ENCODE measurements at regions not wholly inside any gene's neighbourhood (a gene's known extent, or its start where the extent isn't known, plus 50 kb on each side); places are given as distances from the start of the nearest gene placed in this dataset.
"Not testable (repeated sequence)": the region's sequence is repeated elsewhere in the genome, so short reads cannot be mapped to it uniquely, and the experiment has no call there.

DNA sequence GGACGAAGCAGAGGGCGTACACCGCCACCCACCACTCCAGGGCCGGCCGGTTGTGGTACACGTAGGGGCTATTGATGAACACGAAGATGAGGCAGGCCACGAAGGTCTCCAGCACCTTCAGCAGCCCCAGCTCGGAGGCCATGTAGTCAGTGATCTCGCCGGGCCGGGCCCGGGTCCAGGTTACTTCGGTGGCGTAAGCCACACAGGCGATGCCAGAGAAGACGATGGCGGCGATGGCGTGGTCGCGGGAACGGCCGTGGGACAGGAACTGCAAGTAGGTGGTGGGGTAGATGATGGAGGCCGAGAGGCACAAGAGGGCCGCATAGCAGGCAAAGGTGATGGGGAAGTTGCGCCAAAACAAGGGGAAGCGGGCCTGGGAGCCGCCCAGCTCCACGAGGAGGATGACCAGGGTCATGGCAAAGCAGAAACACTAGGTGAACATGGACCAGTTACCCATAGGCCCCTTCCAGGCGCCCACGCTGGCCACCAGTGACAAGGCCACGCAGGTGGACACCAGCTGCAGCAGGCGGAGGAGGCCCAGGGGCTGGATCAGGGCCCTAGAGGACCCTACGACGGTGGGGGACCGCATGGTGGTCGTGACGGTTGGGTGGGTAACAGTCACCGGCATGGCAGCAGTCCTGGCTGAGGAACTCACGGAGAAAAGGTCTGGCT is 128.4 kb upstream of the FAM98A start:
- DNase-seq (ENCODE audit: low spot score in 2 of 2) (no peak), FAIRE-seq (no peak)

DNA sequence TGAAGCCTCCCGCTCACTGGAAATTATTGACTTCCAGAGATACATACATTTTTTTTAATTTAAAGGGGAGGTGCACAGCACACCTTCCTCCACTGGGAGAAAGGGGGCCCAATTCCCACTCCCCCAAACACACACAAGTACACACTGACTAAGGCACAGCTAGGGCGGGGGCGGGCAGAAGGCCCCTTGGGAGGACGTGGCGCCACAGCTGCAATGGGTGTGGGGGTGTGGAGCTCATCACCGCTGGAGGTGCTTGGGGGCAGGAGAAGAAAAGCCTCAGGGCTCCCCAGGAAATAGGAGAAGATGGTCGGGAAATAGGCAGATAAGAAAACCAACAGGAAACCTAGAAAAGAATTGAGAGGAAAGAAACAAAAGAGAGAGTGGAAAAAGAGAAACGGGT is 127.3 kb upstream of the FAM98A start:
- FAIRE-seq: no peak

DNA sequence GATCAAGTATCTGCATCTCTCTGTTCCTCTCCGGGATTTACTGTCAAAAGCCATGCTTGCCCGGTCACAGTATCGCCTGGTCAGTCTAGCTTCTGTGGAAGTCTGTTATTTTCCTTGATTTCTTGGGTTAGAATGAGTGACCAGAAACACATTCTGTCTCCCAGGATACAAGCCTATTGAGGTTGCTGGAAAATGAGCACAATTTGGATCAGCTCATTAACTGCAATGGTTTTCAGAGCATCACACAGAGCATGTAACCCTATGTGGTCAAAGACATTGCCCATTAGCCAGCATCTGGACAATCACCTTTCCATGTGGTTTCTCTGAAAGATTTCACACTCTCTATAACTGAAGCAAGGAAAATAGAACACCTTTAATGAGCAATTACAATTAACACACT is 124.2 kb upstream of the FAM98A start:
- no peak for DNase-seq (ENCODE audit: low spot score in 2 of 2)

More for the DNA sequence above, 127.3 kb upstream of the FAM98A start:
- no peak for DNase-seq (ENCODE audit: low spot score in 2 of 2)

DNA sequence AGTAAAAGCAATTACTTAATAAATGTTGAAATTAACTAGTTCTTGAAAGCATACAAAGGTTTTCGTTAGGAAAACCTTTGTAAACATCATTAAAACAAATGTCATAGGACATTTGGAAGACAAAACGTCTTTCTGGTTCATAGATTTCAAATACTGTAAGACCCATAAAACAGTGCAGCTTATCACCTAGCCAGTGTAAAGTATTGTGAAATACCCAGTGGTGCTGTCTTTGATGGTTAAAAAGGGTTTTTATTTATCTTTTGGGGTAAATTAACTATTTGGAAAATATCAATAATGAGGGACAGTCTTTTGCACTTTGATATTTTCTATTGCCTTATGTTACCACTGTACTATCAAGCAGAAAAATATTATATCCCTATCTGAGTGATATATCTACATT is 120.0 kb upstream of the FAM98A start:
- no peak for FAIRE-seq

More for the DNA sequence above, 124.2 kb upstream of the FAM98A start:
- FAIRE-seq: no peak

DNA sequence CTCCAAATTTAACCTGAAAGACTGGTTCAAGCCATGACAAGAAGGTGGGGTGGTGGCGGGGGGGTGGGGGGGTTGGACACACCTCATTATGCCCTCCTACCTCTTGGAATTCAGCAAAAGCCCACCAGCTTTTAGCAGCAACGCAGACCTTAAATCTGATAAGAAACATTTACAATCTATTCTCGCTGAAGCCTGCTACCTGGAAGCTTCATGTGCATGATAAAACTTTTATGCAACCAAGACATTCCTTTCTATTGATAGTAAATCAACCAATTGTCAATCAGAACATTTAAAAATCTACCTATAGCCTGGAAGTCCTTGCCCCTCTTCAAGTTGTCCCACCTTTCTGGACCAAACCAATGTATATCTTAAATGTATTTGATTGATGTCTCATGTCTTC is 113.6 kb upstream of the FAM98A start:
- DNase-seq (ENCODE audit: low spot score in 2 of 2) (no peak), FAIRE-seq (no peak)

More for the DNA sequence above, 120.0 kb upstream of the FAM98A start:
- DNase-seq (ENCODE audit: low spot score in 2 of 2): no peak

DNA sequence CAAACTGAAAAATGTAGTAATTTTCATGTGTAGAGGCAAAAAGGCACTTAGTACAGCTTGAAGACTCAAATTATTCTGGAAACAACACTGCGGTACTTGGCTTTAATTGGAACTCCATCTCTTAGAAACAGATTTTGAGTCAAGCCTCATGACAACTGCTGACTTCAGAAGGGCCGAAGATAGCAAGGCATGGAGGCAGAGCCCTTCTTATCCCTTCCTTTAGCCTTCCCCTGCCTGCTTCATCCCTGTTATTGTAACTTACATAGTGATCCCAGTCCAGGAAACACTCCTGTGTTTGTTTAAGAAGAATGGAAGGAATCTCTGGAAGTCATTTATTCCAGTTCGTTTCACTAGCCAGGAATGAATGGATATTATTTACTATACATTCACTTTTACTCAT is 110.9 kb upstream of the FAM98A start:
- no peak for DNase-seq (ENCODE audit: low spot score in 2 of 2)
- no peak for FAIRE-seq

- FAIRE-seq (no peak), DNase-seq (ENCODE audit: low spot score in 2 of 2) (no peak)
These were observed 108.2 kb upstream of the FAM98A start for GRCh38 chr2:33707312-33707711.

DNA sequence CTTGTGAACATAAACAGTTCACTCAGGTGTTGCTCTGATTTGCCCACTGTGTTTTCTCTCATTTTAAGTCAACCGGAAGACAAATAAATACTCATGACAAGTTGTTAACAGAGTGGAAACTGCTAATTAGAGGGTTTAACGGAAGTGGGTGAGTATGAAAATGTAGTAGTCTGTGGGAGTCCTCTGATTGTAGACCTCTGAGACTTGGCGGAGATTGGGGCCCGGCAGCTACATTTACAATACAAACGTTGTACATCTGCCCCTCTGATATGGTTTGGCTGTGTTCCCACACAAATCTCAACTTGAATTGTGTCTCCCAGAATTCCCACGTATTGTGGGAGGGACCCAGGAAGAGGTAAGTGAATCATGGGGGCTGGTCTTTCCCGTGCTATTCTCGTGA is 107.3 kb upstream of the FAM98A start:
- FAIRE-seq (no peak), DNase-seq (ENCODE audit: low spot score in 2 of 2) (no peak)

- DNase-seq (ENCODE audit: low spot score in 2 of 2): no peak
- FAIRE-seq: no peak
These were observed 105.3 kb upstream of the FAM98A start for GRCh38 chr2:33704406-33704855.

GRCh38 chr2:33696234-33696633 is 97.1 kb upstream of the FAM98A start:
- no peak for FAIRE-seq
- no peak for DNase-seq (ENCODE audit: low spot score in 2 of 2)

DNA sequence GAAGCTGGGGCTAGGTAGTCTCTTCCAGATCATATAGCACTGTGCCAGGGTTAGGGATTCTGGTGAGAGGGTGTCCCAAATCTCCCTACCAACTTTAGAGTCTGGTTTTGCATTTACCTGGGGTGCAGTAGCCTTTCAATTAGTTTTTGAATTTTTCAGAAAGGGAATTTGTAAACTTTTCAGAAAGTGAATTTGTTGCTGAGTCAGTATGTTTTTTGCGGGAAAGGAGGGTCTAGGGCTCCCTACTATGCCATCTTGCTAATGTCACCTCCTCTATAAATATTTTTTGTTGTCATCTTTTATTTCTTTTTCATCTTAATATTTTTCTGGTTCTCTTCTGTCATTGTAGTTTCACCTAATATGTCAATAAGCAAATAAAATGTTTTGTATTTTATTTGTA is 95.8 kb upstream of the FAM98A start:
- FAIRE-seq (no peak), DNase-seq (ENCODE audit: low spot score in 2 of 2) (no peak)

GRCh38 chr2:33690686-33691085 is 91.6 kb upstream of the FAM98A start:
- not testable (repeated sequence) for DNase-seq (ENCODE audit: low spot score in 2 of 2)

GRCh38 chr2:33681364-33681757 is 82.3 kb upstream of the FAM98A start:
- DNase-seq (ENCODE audit: low spot score in 2 of 2) (no peak), FAIRE-seq (no peak)

More at GRCh38 chr2:33690686-33691085, 91.6 kb upstream of the FAM98A start:
- not testable (repeated sequence) for FAIRE-seq

GRCh38 chr2:33680644-33681363 is 81.7 kb upstream of the FAM98A start:
- FAIRE-seq (no peak), DNase-seq (ENCODE audit: low spot score in 2 of 2) (no peak)

- FAIRE-seq: no peak
- no peak for DNase-seq (ENCODE audit: low spot score in 2 of 2)
These were observed 79.3 kb upstream of the FAM98A start for GRCh38 chr2:33678436-33678835.

GRCh38 chr2:33673937-33674336 is 74.8 kb upstream of the FAM98A start:
- peak in 1 of 2 donors; percentile 19 for DNase-seq (ENCODE audit: low spot score in 2 of 2)
- FAIRE-seq: peak; percentile 95

- FAIRE-seq (no peak), DNase-seq (ENCODE audit: low spot score in 2 of 2) (no peak)
These were observed 73.8 kb upstream of the FAM98A start for GRCh38 chr2:33672896-33673295.

DNA sequence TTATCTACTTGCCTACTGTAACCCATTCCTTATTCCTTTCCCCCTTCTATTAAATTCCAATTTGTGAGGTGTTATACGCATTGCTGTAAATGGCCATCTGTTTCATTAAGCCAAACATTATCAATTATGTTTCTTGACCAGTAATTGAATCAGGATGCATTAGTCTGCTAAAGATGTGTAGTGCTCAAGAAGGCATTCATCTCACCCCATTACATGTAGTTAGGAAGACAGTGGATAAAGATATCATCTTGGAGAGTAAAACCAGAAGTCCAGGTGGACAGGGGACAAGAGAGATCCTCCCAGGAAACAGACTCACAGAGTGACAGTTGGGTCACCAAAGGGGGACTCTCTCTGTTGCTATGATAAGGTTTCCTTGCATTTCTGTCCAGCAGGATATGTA is 73.3 kb upstream of the FAM98A start:
- no peak for DNase-seq (ENCODE audit: low spot score in 2 of 2)
- no peak for FAIRE-seq

GRCh38 chr2:33671198-33671597 is 72.1 kb upstream of the FAM98A start:
- no peak for FAIRE-seq

GRCh38 chr2:33670392-33670937 is 71.4 kb upstream of the FAM98A start:
- FAIRE-seq (no peak), DNase-seq (ENCODE audit: low spot score in 2 of 2) (no peak)

More at GRCh38 chr2:33671198-33671597, 72.1 kb upstream of the FAM98A start:
- no peak for DNase-seq (ENCODE audit: low spot score in 2 of 2)

GRCh38 chr2:33666879-33667278 is 67.8 kb upstream of the FAM98A start:
- DNase-seq (ENCODE audit: low spot score in 2 of 2): no peak
- no peak for FAIRE-seq

DNA sequence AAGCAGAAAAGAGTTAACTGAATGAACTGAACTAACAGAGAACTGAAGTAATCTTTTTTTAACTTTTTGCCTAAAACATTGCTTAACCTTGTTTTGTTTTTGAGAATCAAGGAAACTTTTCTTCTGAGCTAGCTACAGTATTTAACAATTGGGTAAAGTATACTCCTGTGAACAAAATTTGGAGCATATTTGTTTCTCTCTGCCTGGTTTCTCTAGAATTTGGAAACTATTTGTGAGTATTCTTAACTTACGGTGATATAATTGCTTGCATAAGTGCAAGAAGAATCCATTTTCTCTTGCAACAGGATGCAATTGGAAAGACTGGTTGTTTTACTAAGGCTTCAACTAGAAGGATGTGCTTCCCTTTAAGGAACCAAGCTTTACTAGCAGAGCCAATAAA is 65.9 kb upstream of the FAM98A start:
- no peak for FAIRE-seq
- DNase-seq (ENCODE audit: low spot score in 2 of 2): no peak

All from frontal cortex (tissue), 3 donors.